CD4-positive, alpha-beta T cell (primary cell): ENCODE measurements at regions not wholly inside any gene's neighbourhood (a gene's known extent, or its start where the extent isn't known, plus 50 kb on each side); places are given as distances from the start of the nearest gene placed in this dataset.
"Not testable (repeated sequence)": the region's sequence is repeated elsewhere in the genome, so short reads cannot be mapped to it uniquely, and the experiment has no call there.

Experiments
- ATAC-seq: fragments of 200-7000 bp; cut with Tn5 transposase; one replicate; pipeline ENCODE4 v1.10.0; 2022; ENCODE audit warnings: mild to moderate bottlenecking; ENCODE audit not compliant: poor library complexity
- CTCF ChIA-PET: fragments of 350-600 bp; sonication (Branson Sonifier 250); formaldehyde crosslinking; loops from one replicate; lab custom pipeline; 2021; ENCODE audit warnings: antibody characterized with exemption, inconsistent platforms; lab: Charles Lee
- POLR2A ChIA-PET: fragments of 350-600 bp; sonication (Branson Sonifier 250); formaldehyde crosslinking; loops from one replicate; lab custom pipeline; 2021; ENCODE audit warnings: antibody characterized with exemption, inconsistent platforms; lab: Charles Lee
- DNase-seq, 14 experiments: peaks; one replicate each; pipeline ENCODE4 v3.0.0-alpha.2; 2013 to 2020; ENCODE audit warnings: mixed read lengths in 2 of 14
- H3K27ac ChIP-seq, 2 donors: one replicate each; pipeline versions ENCODE4 v1.5.1 to v1.7.0; 2013; ENCODE audit warnings: low read length in 2 of 2, low read depth in 1 of 2, mild to moderate bottlenecking in 1 of 2
- H3K27me3 ChIP-seq, 2 experiments: 1 replicate in 1 of 2; 2 replicates in 1 of 2; pipeline versions ENCODE4 v1.6.1 to v1.7.0; 2013; ENCODE audit warnings: low read length in 2 of 2, control low read depth in 1 of 2, mild to moderate bottlenecking in 1 of 2, moderate library complexity in 1 of 2; ENCODE audit not compliant: insufficient read depth in 2 of 2, control insufficient read depth in 1 of 2
- H3K36me3 ChIP-seq: one replicate; pipeline ENCODE4 v1.6.1; 2013; ENCODE audit warnings: low read length, control low read depth; ENCODE audit not compliant: insufficient read depth
- H3K4me1 ChIP-seq: one replicate; pipeline ENCODE4 v1.6.1; 2013; ENCODE audit warnings: low read length, control low read depth; ENCODE audit not compliant: insufficient read depth
- H3K4me3 ChIP-seq: one replicate; pipeline ENCODE4 v1.5.1; 2013; ENCODE audit warnings: mild to moderate bottlenecking, low read length, moderate library complexity
- H3K9me3 ChIP-seq, 2 experiments: 1 replicate in 1 of 2; 2 replicates in 1 of 2; pipeline versions ENCODE4 v1.6.1 to v1.7.0; 2013; ENCODE audit warnings: low read length in 2 of 2, mild to moderate bottlenecking in 2 of 2, control low read depth in 1 of 2, moderate library complexity in 1 of 2; ENCODE audit not compliant: control insufficient read depth in 1 of 2, insufficient read depth in 1 of 2
- H3K27ac Mint-ChIP-seq: one replicate; pipeline ENCODE4 v1.8.0; 2020; ENCODE audit warnings: mixed read lengths
- H3K27me3 Mint-ChIP-seq: one replicate; pipeline ENCODE4 v1.8.0; 2021; ENCODE audit warnings: mixed read lengths
- H3K36me3 Mint-ChIP-seq: one replicate; pipeline ENCODE4 v1.8.0; 2021; ENCODE audit warnings: low read depth, mixed read lengths
- H3K4me1 Mint-ChIP-seq: one replicate; pipeline ENCODE4 v1.8.0; 2021; ENCODE audit warnings: low read depth, mixed read lengths
- H3K4me3 Mint-ChIP-seq: one replicate; pipeline ENCODE4 v1.8.0; 2020; ENCODE audit warnings: mild to moderate bottlenecking, mixed read lengths
- H3K9me3 Mint-ChIP-seq: one replicate; pipeline ENCODE4 v1.8.0; 2020; ENCODE audit warnings: mixed read lengths
- intact Hi-C, 2 experiments: fragments of 100-400 bp; cut with DNase I in 1 of 2; cut with micrococcal nuclease in 1 of 2; formaldehyde crosslinking; loops; one replicate each; pipeline versions ENCODE4 v1.15.1 to v1.9.0; 2023 to 2025; cut with DNase I, micrococcal nuclease

GRCh38 chr20:25975816-25976215, 279.2 kb upstream of the ZNF337 start:
- H3K9me3 Mint-ChIP-seq, H3K4me3 ChIP-seq, H3K36me3 ChIP-seq, DNase-seq, H3K27ac Mint-ChIP-seq, H3K27me3 Mint-ChIP-seq, H3K27ac ChIP-seq, ATAC-seq, CTCF ChIA-PET, H3K36me3 Mint-ChIP-seq, H3K4me1 ChIP-seq, H3K4me1 Mint-ChIP-seq, H3K4me3 Mint-ChIP-seq, POLR2A ChIA-PET, H3K9me3 ChIP-seq, intact Hi-C loops, H3K27me3 ChIP-seq: not testable (repeated sequence)

DNA sequence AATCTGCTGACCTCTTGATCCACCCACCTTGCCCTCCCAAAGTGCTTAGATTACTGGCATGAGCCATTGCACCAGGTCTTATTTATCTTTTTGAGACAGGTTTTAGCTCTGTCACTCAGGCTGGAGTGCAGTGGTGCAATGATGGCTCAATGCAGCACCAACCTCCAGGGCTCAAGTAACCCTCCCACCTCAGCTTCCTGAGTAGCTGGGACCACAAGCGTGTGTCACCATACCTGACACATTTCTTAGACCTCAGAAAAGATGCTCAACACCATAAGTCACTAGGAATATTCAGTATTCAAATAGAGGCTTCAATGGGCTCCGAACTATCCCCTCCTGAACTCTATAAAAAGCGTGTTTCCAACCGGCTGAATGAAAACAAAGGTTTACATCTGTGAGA, 268.6 kb upstream of the ZNF337 start:
- H3K27me3 Mint-ChIP-seq, H3K27ac ChIP-seq, POLR2A ChIA-PET, ATAC-seq, H3K4me3 ChIP-seq, H3K9me3 Mint-ChIP-seq, CTCF ChIA-PET, H3K36me3 ChIP-seq, H3K36me3 Mint-ChIP-seq, H3K4me1 Mint-ChIP-seq, H3K4me3 Mint-ChIP-seq, DNase-seq, H3K4me1 ChIP-seq, intact Hi-C loops, H3K27ac Mint-ChIP-seq, H3K27me3 ChIP-seq, H3K9me3 ChIP-seq: not testable (repeated sequence)

DNA sequence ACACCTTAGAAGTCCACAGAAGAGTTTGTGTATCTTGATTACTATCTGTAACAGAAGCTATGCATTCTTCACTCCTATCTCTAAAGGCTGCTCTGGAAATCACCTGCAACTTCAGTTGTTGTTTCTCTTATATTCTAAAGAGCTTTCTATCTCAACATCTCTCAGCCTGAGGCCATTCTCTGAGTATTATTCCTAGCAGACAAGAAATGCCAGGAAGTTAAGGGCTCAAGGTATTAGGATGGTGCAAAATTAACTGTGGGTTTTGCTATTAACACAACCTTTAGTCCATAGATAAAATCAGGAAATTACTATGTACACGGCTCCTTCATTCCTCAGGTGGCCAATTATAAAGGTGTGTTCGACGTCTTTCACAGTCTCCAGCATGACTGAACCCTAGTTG, 257.2 kb upstream of the ZNF337 start:
- H3K36me3 Mint-ChIP-seq, CTCF ChIA-PET, H3K27ac Mint-ChIP-seq, H3K4me1 ChIP-seq, H3K4me1 Mint-ChIP-seq, H3K9me3 Mint-ChIP-seq, H3K36me3 ChIP-seq, H3K27ac ChIP-seq, POLR2A ChIA-PET, H3K27me3 Mint-ChIP-seq, H3K9me3 ChIP-seq, intact Hi-C loops, ATAC-seq, DNase-seq, H3K4me3 ChIP-seq, H3K27me3 ChIP-seq, H3K4me3 Mint-ChIP-seq: not testable (repeated sequence)

- H3K4me1 ChIP-seq, ATAC-seq, H3K9me3 ChIP-seq, H3K36me3 ChIP-seq, H3K4me3 ChIP-seq, H3K36me3 Mint-ChIP-seq, H3K4me1 Mint-ChIP-seq, H3K4me3 Mint-ChIP-seq, CTCF ChIA-PET, H3K27ac Mint-ChIP-seq, POLR2A ChIA-PET, DNase-seq, H3K9me3 Mint-ChIP-seq, H3K27me3 ChIP-seq, H3K27ac ChIP-seq, intact Hi-C loops: not testable (repeated sequence)
- H3K27me3 Mint-ChIP-seq, result peaks cover 11% of the 10 kb centered on the region
These were observed 238.6 kb upstream of the ZNF337 start for GRCh38 chr20:25935230-25935629.

- H3K4me1 ChIP-seq, DNase-seq, H3K4me3 Mint-ChIP-seq, H3K27me3 Mint-ChIP-seq, H3K27me3 ChIP-seq, H3K36me3 ChIP-seq, intact Hi-C loops, H3K9me3 ChIP-seq, POLR2A ChIA-PET, H3K27ac Mint-ChIP-seq, H3K4me1 Mint-ChIP-seq, H3K27ac ChIP-seq, CTCF ChIA-PET, H3K9me3 Mint-ChIP-seq, H3K4me3 ChIP-seq, ATAC-seq, H3K36me3 Mint-ChIP-seq: not testable (repeated sequence)
These were observed 236.2 kb upstream of the ZNF337 start for GRCh38 chr20:25932806-25933205.

- H3K9me3 ChIP-seq, H3K27ac ChIP-seq, H3K27ac Mint-ChIP-seq, H3K36me3 ChIP-seq, H3K27me3 Mint-ChIP-seq, ATAC-seq, H3K9me3 Mint-ChIP-seq, H3K4me3 ChIP-seq, H3K36me3 Mint-ChIP-seq, POLR2A ChIA-PET, H3K4me1 Mint-ChIP-seq, H3K27me3 ChIP-seq, intact Hi-C loops, H3K4me1 ChIP-seq, DNase-seq, H3K4me3 Mint-ChIP-seq, CTCF ChIA-PET: not testable (repeated sequence)
These were observed 235.5 kb upstream of the ZNF337 start for GRCh38 chr20:25932170-25932569.

DNA sequence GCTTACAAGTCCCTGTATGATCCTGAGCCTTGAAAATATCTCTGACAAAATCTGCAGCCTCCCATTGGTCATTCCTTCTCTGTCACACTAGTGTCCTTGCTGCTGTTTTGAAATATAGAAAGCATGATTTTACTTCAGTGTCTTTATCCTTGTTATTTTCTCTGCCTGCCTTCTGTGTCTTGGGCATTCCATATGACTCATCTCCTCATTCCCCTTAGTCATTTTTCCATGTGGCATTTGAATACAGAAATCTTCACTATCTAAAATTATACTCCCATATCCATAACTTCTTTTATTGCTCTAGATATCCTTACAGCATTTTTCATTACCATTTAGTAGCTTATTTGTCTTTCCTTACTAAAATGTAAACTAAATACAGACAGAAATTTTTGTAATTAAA, 205.7 kb upstream of the ZNF337 start:
- H3K4me1 Mint-ChIP-seq, H3K36me3 Mint-ChIP-seq, H3K4me1 ChIP-seq, H3K27ac Mint-ChIP-seq, POLR2A ChIA-PET, H3K9me3 ChIP-seq, intact Hi-C loops, H3K27me3 Mint-ChIP-seq, H3K27ac ChIP-seq, H3K9me3 Mint-ChIP-seq, H3K4me3 ChIP-seq, H3K4me3 Mint-ChIP-seq, H3K27me3 ChIP-seq, ATAC-seq, CTCF ChIA-PET, H3K36me3 ChIP-seq, DNase-seq: not testable (repeated sequence)
